ENCODE measurements at regions not wholly inside any gene's neighbourhood (a gene's known extent, or its start where the extent isn't known, plus 50 kb on each side); places are given as distances from the start of the nearest gene placed in this dataset.

DNA sequence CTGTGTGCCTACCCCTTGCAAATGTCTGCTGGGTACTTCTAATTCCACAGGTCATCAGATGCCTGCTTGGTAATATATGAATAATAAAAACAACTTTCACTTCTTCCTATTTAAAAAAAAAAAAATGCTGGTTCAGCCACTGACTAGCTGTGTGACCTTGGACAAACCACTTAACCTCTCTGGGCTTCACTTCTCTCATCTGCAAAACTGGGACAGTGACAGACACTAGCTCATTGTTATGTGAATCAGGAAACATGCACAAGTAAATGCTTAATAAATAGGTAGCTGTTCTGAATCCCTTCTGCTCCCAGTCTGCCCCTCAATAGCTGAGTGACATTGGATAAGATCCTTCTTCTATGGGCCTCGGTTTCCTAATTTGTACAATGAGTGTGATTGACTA is 62.6 kb upstream of the HAND1 start:
- TF ChIP-seq NFIC (IDR thresholded peaks at IDR 0.05) = no peak
- TF ChIP-seq TAF1 (IDR thresholded peaks at IDR 0.05; ENCODE audit: low read depth) = no peak
- TF ChIP-seq MAX (IDR thresholded peaks at IDR 0.05) = no peak
- no peak for TF ChIP-seq ZBTB7A (IDR thresholded peaks at IDR 0.05; ENCODE audit: low read depth)
- TF ChIP-seq CEBPB (IDR thresholded peaks at IDR 0.05) = no peak
- TF ChIP-seq, protein P1, sequence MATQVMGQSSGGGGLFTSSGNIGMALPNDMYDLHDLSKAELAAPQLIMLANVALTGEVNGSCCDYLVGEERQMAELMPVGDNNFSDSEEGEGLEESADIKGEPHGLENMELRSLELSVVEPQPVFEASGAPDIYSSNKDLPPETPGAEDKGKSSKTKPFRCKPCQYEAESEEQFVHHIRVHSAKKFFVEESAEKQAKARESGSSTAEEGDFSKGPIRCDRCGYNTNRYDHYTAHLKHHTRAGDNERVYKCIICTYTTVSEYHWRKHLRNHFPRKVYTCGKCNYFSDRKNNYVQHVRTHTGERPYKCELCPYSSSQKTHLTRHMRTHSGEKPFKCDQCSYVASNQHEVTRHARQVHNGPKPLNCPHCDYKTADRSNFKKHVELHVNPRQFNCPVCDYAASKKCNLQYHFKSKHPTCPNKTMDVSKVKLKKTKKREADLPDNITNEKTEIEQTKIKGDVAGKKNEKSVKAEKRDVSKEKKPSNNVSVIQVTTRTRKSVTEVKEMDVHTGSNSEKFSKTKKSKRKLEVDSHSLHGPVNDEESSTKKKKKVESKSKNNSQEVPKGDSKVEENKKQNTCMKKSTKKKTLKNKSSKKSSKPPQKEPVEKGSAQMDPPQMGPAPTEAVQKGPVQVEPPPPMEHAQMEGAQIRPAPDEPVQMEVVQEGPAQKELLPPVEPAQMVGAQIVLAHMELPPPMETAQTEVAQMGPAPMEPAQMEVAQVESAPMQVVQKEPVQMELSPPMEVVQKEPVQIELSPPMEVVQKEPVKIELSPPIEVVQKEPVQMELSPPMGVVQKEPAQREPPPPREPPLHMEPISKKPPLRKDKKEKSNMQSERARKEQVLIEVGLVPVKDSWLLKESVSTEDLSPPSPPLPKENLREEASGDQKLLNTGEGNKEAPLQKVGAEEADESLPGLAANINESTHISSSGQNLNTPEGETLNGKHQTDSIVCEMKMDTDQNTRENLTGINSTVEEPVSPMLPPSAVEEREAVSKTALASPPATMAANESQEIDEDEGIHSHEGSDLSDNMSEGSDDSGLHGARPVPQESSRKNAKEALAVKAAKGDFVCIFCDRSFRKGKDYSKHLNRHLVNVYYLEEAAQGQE (IDR thresholded peaks at IDR 0.05; ENCODE audit: low read depth) = no peak
- no peak for TF ChIP-seq USF1 (IDR thresholded peaks at IDR 0.05)
- TF ChIP-seq CREB1 (IDR thresholded peaks at IDR 0.05; ENCODE audit: low read depth) = no peak
- TF ChIP-seq EP300 (IDR thresholded peaks at IDR 0.05; ENCODE audit: borderline replicate concordance) = no peak
- no peak for TF ChIP-seq FOXM1 (IDR thresholded peaks at IDR 0.05; ENCODE audit: borderline replicate concordance, low read depth)
- no peak for TF ChIP-seq TEAD4 (IDR thresholded peaks at IDR 0.05)
- no peak for TF ChIP-seq EGR1 (IDR thresholded peaks at IDR 0.05)
- TF ChIP-seq YY1 (IDR thresholded peaks at IDR 0.05; ENCODE audit: low read depth) = no peak
- TF ChIP-seq RAD21 (IDR thresholded peaks at IDR 0.05; ENCODE audit: low read depth) = no peak
- no peak for TF ChIP-seq TCF12 (IDR thresholded peaks at IDR 0.05; ENCODE audit: low read depth)

DNA sequence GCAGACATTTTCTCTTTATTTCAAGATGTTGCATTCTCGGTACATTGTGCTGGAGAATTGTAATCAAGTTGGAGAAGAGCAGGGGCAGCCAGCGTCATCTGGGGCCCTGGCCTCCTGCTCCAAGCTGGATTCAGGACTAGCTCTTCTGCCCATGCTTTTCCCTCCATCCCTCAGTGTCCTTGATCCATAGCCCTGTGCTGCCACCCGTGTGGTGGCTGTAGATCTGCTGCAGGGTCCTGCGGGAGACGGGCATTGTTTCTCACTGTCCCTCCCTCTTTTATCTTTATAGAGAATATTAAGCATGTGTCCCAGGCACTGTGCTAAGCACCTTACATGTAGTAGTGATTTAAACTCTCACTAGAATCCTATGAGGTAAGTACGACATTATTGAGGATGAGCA is 60.5 kb upstream of the HAND1 start:
- TF ChIP-seq ZBTB7A (IDR thresholded peaks at IDR 0.05; ENCODE audit: low read depth) = no peak
- no peak for TF ChIP-seq RAD21 (IDR thresholded peaks at IDR 0.05; ENCODE audit: low read depth)
- TF ChIP-seq TEAD4 (IDR thresholded peaks at IDR 0.05) = no peak
- TF ChIP-seq USF1 (IDR thresholded peaks at IDR 0.05) = no peak
- no peak for TF ChIP-seq EP300 (IDR thresholded peaks at IDR 0.05; ENCODE audit: borderline replicate concordance)
- no peak for TF ChIP-seq TAF1 (IDR thresholded peaks at IDR 0.05; ENCODE audit: low read depth)
- TF ChIP-seq YY1 (IDR thresholded peaks at IDR 0.05; ENCODE audit: low read depth) = no peak
- TF ChIP-seq CREB1 (IDR thresholded peaks at IDR 0.05; ENCODE audit: low read depth) = no peak
- no peak for TF ChIP-seq EGR1 (IDR thresholded peaks at IDR 0.05)
- TF ChIP-seq FOXM1 (IDR thresholded peaks at IDR 0.05; ENCODE audit: borderline replicate concordance, low read depth) = no peak
- no peak for TF ChIP-seq CEBPB (IDR thresholded peaks at IDR 0.05)
- TF ChIP-seq, protein P1 (IDR thresholded peaks at IDR 0.05; ENCODE audit: low read depth) = no peak
- TF ChIP-seq MAX (IDR thresholded peaks at IDR 0.05) = no peak
- TF ChIP-seq NFIC (IDR thresholded peaks at IDR 0.05) = no peak
- no peak for TF ChIP-seq TCF12 (IDR thresholded peaks at IDR 0.05; ENCODE audit: low read depth)

DNA sequence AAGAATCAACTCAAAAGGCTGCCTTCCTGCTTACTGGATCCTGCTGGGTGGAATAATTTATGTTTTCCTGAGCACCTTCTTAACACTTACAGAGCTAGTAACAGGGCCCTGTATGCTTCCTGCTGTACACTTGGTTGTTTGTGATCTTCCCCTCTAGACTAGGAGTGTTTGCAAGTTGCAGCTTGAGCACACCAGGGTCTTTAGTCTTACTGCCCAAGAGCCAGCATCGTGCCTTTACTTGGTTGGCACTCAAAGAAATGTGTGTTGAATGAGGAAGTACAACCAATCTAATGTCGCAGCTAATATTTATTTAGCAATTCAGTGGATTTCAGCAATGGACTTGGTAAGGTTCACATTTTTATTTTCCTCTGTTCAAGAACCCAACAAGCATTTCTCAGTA is 57.5 kb upstream of the HAND1 start:
- no peak for TF ChIP-seq TCF12 (IDR thresholded peaks at IDR 0.05; ENCODE audit: low read depth)
- TF ChIP-seq TEAD4 (IDR thresholded peaks at IDR 0.05) = no peak
- TF ChIP-seq FOXM1 (IDR thresholded peaks at IDR 0.05; ENCODE audit: borderline replicate concordance, low read depth) = no peak
- TF ChIP-seq CREB1 (IDR thresholded peaks at IDR 0.05; ENCODE audit: low read depth) = no peak
- TF ChIP-seq, protein P1 (IDR thresholded peaks at IDR 0.05; ENCODE audit: low read depth) = no peak
- TF ChIP-seq USF1 (IDR thresholded peaks at IDR 0.05) = no peak
- no peak for TF ChIP-seq TAF1 (IDR thresholded peaks at IDR 0.05; ENCODE audit: low read depth)

- TF ChIP-seq USF1 (IDR thresholded peaks at IDR 0.05) = no peak
- TF ChIP-seq, protein P1 (IDR thresholded peaks at IDR 0.05; ENCODE audit: low read depth) = no peak
Measured at GRCh38 chr5:154534457-154535050, 56.5 kb upstream of the HAND1 start.
